Trophoblast cell (in vitro differentiated cells and primary cell): ENCODE measurements at regions not wholly inside any gene's neighbourhood (a gene's known extent, or its start where the extent isn't known, plus 50 kb on each side); places are given as distances from the start of the nearest gene placed in this dataset.
"Not testable (repeated sequence)": the region's sequence is repeated elsewhere in the genome, so short reads cannot be mapped to it uniquely, and the experiment has no call there.

Experiments
- DNase-seq, 2 donors: peaks; one replicate each; pipeline ENCODE4 v3.0.0-alpha.2; 2016
- H2AFZ ChIP-seq: 2 replicates; pipeline ENCODE4 v1.6.1; 2013; ENCODE audit warnings: low read length, moderate library complexity, mild to moderate bottlenecking; ENCODE audit not compliant: insufficient read depth, poor library complexity
- H2AK5ac ChIP-seq: 2 replicates; pipeline ENCODE4 v1.6.1; 2013; ENCODE audit warnings: mild to moderate bottlenecking, low read length
- H2BK120ac ChIP-seq: 2 replicates; pipeline ENCODE4 v1.6.1; 2013; ENCODE audit warnings: low read length, mild to moderate bottlenecking, moderate library complexity; ENCODE audit not compliant: insufficient read depth, poor library complexity
- H2BK12ac ChIP-seq: 2 replicates; pipeline ENCODE4 v1.6.1; 2013; ENCODE audit warnings: mild to moderate bottlenecking, low read length, moderate library complexity
- H2BK5ac ChIP-seq: 2 replicates; pipeline ENCODE4 v1.6.1; 2013; ENCODE audit warnings: low read length, low read depth, moderate library complexity, mild to moderate bottlenecking; ENCODE audit not compliant: poor library complexity
- H3K14ac ChIP-seq: 2 replicates; pipeline ENCODE4 v1.6.1; 2013; ENCODE audit warnings: mild to moderate bottlenecking, low read length
- H3K18ac ChIP-seq: 2 replicates; pipeline ENCODE4 v1.6.1; 2013; ENCODE audit warnings: mild to moderate bottlenecking, low read length
- H3K23ac ChIP-seq: 2 replicates; pipeline ENCODE4 v1.6.1; 2013; ENCODE audit warnings: low read length
- H3K27ac ChIP-seq: 2 replicates; pipeline ENCODE4 v1.5.1; 2013; ENCODE audit warnings: low read depth, mild to moderate bottlenecking, inconsistent platforms, low read length, moderate library complexity
- H3K27me3 ChIP-seq: 2 replicates; pipeline ENCODE4 v1.6.1; 2013; ENCODE audit warnings: inconsistent platforms, mild to moderate bottlenecking, low read length, moderate library complexity; ENCODE audit not compliant: insufficient read depth
- H3K36me3 ChIP-seq, 2 experiments: 1 replicate in 1 of 2; 2 replicates in 1 of 2; pipeline ENCODE4 v1.6.1; 2013; ENCODE audit warnings: low read length in 2 of 2, mild to moderate bottlenecking in 2 of 2, moderate library complexity in 1 of 2; ENCODE audit not compliant: insufficient read depth in 2 of 2, control insufficient read depth in 1 of 2
- H3K4ac ChIP-seq: 2 replicates; pipeline ENCODE4 v1.6.1; 2013; ENCODE audit warnings: low read depth, mild to moderate bottlenecking, low read length, moderate library complexity
- H3K4me1 ChIP-seq, 2 experiments: 1 replicate in 1 of 2; 2 replicates in 1 of 2; pipeline ENCODE4 v1.6.1; 2013; ENCODE audit warnings: low read length in 2 of 2, mild to moderate bottlenecking in 2 of 2, moderate library complexity in 1 of 2; ENCODE audit not compliant: insufficient read depth in 2 of 2, control insufficient read depth in 1 of 2
- H3K4me2 ChIP-seq: 2 replicates; pipeline ENCODE4 v1.6.1; 2013; ENCODE audit warnings: inconsistent platforms, mild to moderate bottlenecking, low read length, moderate library complexity
- H3K4me3 ChIP-seq: 2 replicates; pipeline ENCODE4 v1.5.1; 2013; ENCODE audit warnings: mild to moderate bottlenecking, low read depth, low read length, inconsistent platforms
- H3K79me1 ChIP-seq: one replicate; pipeline ENCODE4 v1.6.1; 2013; ENCODE audit warnings: low read length
- H3K79me2 ChIP-seq: 2 replicates; pipeline ENCODE4 v1.6.1; 2013; ENCODE audit warnings: low read length, mild to moderate bottlenecking; ENCODE audit not compliant: control insufficient read depth, insufficient read depth, poor library complexity
- H3K9ac ChIP-seq: 2 replicates; pipeline ENCODE4 v1.6.1; 2013; ENCODE audit warnings: mild to moderate bottlenecking, low read length
- H3K9me3 ChIP-seq: 2 replicates; pipeline ENCODE4 v1.6.1; 2013; ENCODE audit warnings: low read depth, mild to moderate bottlenecking, control low read depth, inconsistent platforms, low read length; ENCODE audit not compliant: insufficient read depth
- H4K12ac ChIP-seq: 2 replicates; pipeline ENCODE4 v1.6.1; 2013; ENCODE audit warnings: low read depth, mild to moderate bottlenecking, low read length, moderate library complexity
- H4K8ac ChIP-seq: 2 replicates; pipeline ENCODE4 v1.6.1; 2013; ENCODE audit warnings: low read depth, mild to moderate bottlenecking, low read length, moderate library complexity
- H4K91ac ChIP-seq: one replicate; pipeline ENCODE4 v1.6.1; 2013; ENCODE audit warnings: low read depth, mild to moderate bottlenecking, low read length, moderate library complexity
- WGBS: extraction: QIAGEN DNeasy Blood & Tissue Kit; methylation state at CpG from one replicate; pipeline ENCODE4 v1.1.7; 2013; ENCODE audit warnings: missing lambda C conversion rate; ENCODE audit not compliant: insufficient read length, insufficient coverage; ENCODE audit errors: extremely low coverage; 5-methylcytosine and 5-hydroxymethylcytosine counted together

- H4K91ac ChIP-seq, H4K12ac ChIP-seq, H4K8ac ChIP-seq, H3K4me3 ChIP-seq, H2BK12ac ChIP-seq, H3K4ac ChIP-seq, H3K9me3 ChIP-seq, DNase-seq, H3K27me3 ChIP-seq, H3K4me2 ChIP-seq, H2AK5ac ChIP-seq, H3K14ac ChIP-seq, H3K79me2 ChIP-seq, H3K9ac ChIP-seq, H2BK120ac ChIP-seq, H3K27ac ChIP-seq, H3K18ac ChIP-seq, H3K4me1 ChIP-seq, H2AFZ ChIP-seq, H3K79me1 ChIP-seq, H3K36me3 ChIP-seq, H2BK5ac ChIP-seq, H3K23ac ChIP-seq: not testable (repeated sequence)
- WGBS: no CpG with 5 or more reads among the region's 2 CpGs
These were observed 403.2 kb upstream of the FRG2C start for GRCh38 chr3:75260975-75261374.

DNA sequence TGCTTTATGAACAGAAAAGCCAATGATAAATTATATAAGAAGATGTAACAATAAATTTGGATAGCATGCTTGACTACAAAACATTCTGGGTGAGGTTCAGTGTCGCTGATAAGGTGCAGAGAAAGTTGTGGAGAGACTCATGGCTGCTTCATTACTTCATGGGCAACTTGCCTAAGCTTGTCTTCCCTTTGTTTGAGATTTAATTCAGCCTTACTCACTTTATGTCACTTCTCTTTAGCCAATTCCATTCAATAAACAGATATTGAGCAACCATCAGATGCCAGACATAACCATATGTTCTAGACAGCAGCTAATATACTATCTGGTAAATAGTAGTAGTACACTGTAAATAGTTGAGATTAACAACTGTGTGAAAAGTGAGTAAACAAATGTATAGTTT lies 401.5 kb upstream of the FRG2C start:
- Histone ChIP-seq H3K4me2 (no peak overlapping the region), H2BK12ac (no peak overlapping the region), H3K4ac (no peak overlapping the region), H3K4me1 (no peaks in the 10 kb centered on the region), H2BK5ac (no peak overlapping the region), H3K79me2 (no peaks in the 10 kb centered on the region), H3K27me3 (no peaks in the 10 kb centered on the region), H3K14ac (no peak overlapping the region), H2BK120ac (no peak overlapping the region), H2AFZ (no peak overlapping the region), H4K12ac (no peak overlapping the region), H2AK5ac (no peak overlapping the region), H4K91ac (no peak overlapping the region), H3K18ac (no peak overlapping the region), H3K9me3 (no peaks in the 10 kb centered on the region), H3K23ac (no peak overlapping the region), H3K9ac (no peak overlapping the region), H4K8ac (no peak overlapping the region), H3K27ac (no peak overlapping the region), H3K79me1 (no peaks in the 10 kb centered on the region), H3K4me3 (no peak overlapping the region), H3K36me3 (no peaks in the 10 kb centered on the region)
- DNase-seq: no peak
- WGBS: no CpG with 5 or more reads among the region's 1 CpG

- no peaks in the 10 kb centered on the region for H3K79me2 ChIP-seq
- no peak overlapping the region for H2AFZ ChIP-seq
- no peak overlapping the region for H4K8ac ChIP-seq
- no peak overlapping the region for H2AK5ac ChIP-seq
- H2BK5ac ChIP-seq: no peak overlapping the region
- no peaks in the 10 kb centered on the region for H3K9me3 ChIP-seq
- no peak overlapping the region for H4K91ac ChIP-seq
- no peak overlapping the region for H2BK12ac ChIP-seq
- H3K79me1 ChIP-seq: no peaks in the 10 kb centered on the region
- no peak overlapping the region for H4K12ac ChIP-seq
- H3K18ac ChIP-seq: no peak overlapping the region
- H3K14ac ChIP-seq: no peak overlapping the region
- no peak overlapping the region for H3K4ac ChIP-seq
- no peak for DNase-seq
- no peaks in the 10 kb centered on the region for H3K4me1 ChIP-seq
- H3K4me2 ChIP-seq: no peak overlapping the region
- no peak overlapping the region for H3K23ac ChIP-seq
- H3K4me3 ChIP-seq: no peak overlapping the region
- no peak overlapping the region for H3K27ac ChIP-seq
- H2BK120ac ChIP-seq: no peak overlapping the region
- H3K27me3 ChIP-seq: no peaks in the 10 kb centered on the region
- no peaks in the 10 kb centered on the region for H3K36me3 ChIP-seq
- WGBS: no CpG with 5 or more reads among the region's 3 CpGs
- no peak overlapping the region for H3K9ac ChIP-seq
These were observed 398.2 kb upstream of the FRG2C start for GRCh38 chr3:75265897-75266296.

DNA sequence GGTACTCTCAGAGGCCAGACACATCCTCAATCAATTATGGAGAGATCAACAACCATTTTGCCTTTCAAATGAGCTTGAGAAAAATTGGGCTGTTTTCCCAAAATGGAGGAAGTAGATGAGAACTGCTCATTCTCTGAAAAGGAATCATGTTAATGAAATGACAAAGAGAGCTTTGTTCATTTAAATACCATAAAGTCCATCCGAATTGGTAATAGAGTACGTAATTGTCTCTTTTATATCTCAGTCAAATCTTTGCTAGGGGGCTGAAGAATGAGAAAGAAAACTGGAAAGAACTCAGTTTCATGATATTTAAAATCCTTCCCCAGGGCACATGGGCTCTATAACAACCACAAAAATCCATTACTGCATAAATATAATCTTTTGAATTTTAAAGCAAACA lies 395.6 kb upstream of the FRG2C start:
- H3K27ac ChIP-seq, H3K4ac ChIP-seq, H3K27me3 ChIP-seq, DNase-seq, H2BK120ac ChIP-seq, H4K12ac ChIP-seq, H3K36me3 ChIP-seq, H4K91ac ChIP-seq, H3K18ac ChIP-seq, H3K79me2 ChIP-seq, H2BK12ac ChIP-seq, H3K23ac ChIP-seq, H4K8ac ChIP-seq, H2AFZ ChIP-seq, H3K4me1 ChIP-seq, H3K4me2 ChIP-seq, H3K9me3 ChIP-seq, H3K9ac ChIP-seq, H3K14ac ChIP-seq, H3K79me1 ChIP-seq, H3K4me3 ChIP-seq, H2BK5ac ChIP-seq, H2AK5ac ChIP-seq: not testable (repeated sequence)
- WGBS: no CpG with 5 or more reads among the region's 2 CpGs
